B cell (primary cell): ENCODE measurements at regions not wholly inside any gene's neighbourhood (a gene's known extent, or its start where the extent isn't known, plus 50 kb on each side); places are given as distances from the start of the nearest gene placed in this dataset.

Source experiments
- ATAC-seq: fragments of 200-7000 bp; cut with Tn5 transposase; one replicate; pipeline ENCODE4 v1.10.0; 2021; ENCODE audit warnings: low read depth, mild to moderate bottlenecking, moderate number of reproducible peaks, moderate library complexity
- CTCF ChIA-PET: fragments of 350-600 bp; sonication (Branson Sonifier 250); formaldehyde crosslinking; loops from one replicate; lab custom pipeline; 2021; ENCODE audit warnings: antibody characterized with exemption, inconsistent platforms; lab: Charles Lee
- POLR2A ChIA-PET: fragments of 350-600 bp; sonication (Branson Sonifier 250); formaldehyde crosslinking; loops from one replicate; lab custom pipeline; 2021; ENCODE audit warnings: antibody characterized with exemption; lab: Charles Lee
- DNase-seq: peaks from one replicate; pipeline ENCODE4 v3.0.0; 2013
- H2AFZ ChIP-seq: 2 replicates; pipeline ENCODE4 v1.6.1; 2012; ENCODE audit warnings: mild to moderate bottlenecking, low read depth, low read length; ENCODE audit not compliant: insufficient read depth, poor library complexity, severe bottlenecking
- H3K27ac ChIP-seq, 2 donors: 1 replicate in 1 of 2; 2 replicates in 1 of 2; pipeline ENCODE4 v1.5.1; 2012 to 2013; ENCODE audit warnings: low read length in 2 of 2, mild to moderate bottlenecking in 2 of 2, moderate library complexity in 1 of 2
- H3K27me3 ChIP-seq, 4 experiments: fragments of 200-600 bp in 1 of 4; sonication (generic) in 1 of 4; replicated peaks in 1 of 4; 1 replicate in 2 of 4; 2 replicates in 2 of 4; pipeline versions ENCODE4 v1.6.1 to v1.7.0; 2013 to 2016; ENCODE audit warnings: low read length in 3 of 4, mild to moderate bottlenecking in 2 of 4, mixed read lengths in 1 of 4, moderate library complexity in 1 of 4; ENCODE audit not compliant: insufficient read depth in 4 of 4, control insufficient read depth in 3 of 4; ENCODE audit errors: control extremely low read depth in 1 of 4
- H3K36me3 ChIP-seq, 2 experiments: replicated peaks in 1 of 2; 1 replicate in 1 of 2; 2 replicates in 1 of 2; pipeline versions ENCODE4 v1.6.1 to v1.7.1; 2013; ENCODE audit warnings: low read length in 1 of 2; ENCODE audit not compliant: insufficient read depth in 2 of 2, control insufficient read depth in 1 of 2; ENCODE audit errors: control extremely low read depth in 1 of 2, extremely low read depth in 1 of 2
- H3K4me1 ChIP-seq, 2 donors: fragments of 200-600 bp in 1 of 2; sonication (generic) in 1 of 2; 1 replicate in 1 of 2; 2 replicates in 1 of 2; pipeline versions ENCODE4 v1.5.1 to v1.6.1; 2013 to 2017; ENCODE audit warnings: low read length in 2 of 2; ENCODE audit not compliant: control insufficient read depth in 2 of 2, insufficient read depth in 2 of 2
- H3K4me2 ChIP-seq: replicated peaks from 2 replicates; pipeline ENCODE3; 2012; ENCODE audit warnings: mild to moderate bottlenecking, low read depth, low read length; ENCODE audit not compliant: poor library complexity, severe bottlenecking
- H3K4me3 ChIP-seq, 5 experiments: fragments of 200-600 bp in 1 of 5; sonication (generic) in 1 of 5; 1 replicate in 3 of 5; 2 replicates in 2 of 5; pipeline versions ENCODE4 v1.5.1 to v1.7.0; 2011 to 2016; ENCODE audit warnings: low read length in 4 of 5, mild to moderate bottlenecking in 4 of 5, low read depth in 2 of 5, control low read depth in 1 of 5, moderate library complexity in 1 of 5; ENCODE audit not compliant: insufficient read depth in 1 of 5; ENCODE audit errors: control extremely low read depth in 1 of 5, extremely low read depth in 1 of 5
- H3K79me2 ChIP-seq: fragments of 200-600 bp; sonication (generic); one replicate; pipeline ENCODE4 v1.6.0; 2016; ENCODE audit warnings: low read length; ENCODE audit not compliant: control insufficient read depth, insufficient read depth
- H3K9ac ChIP-seq: fragments of 200-600 bp; sonication (generic); 2 replicates; pipeline ENCODE4 v1.6.1; 2017; ENCODE audit warnings: mild to moderate bottlenecking, low read length, moderate library complexity
- H3K9me3 ChIP-seq, 3 donors: one replicate each; pipeline versions ENCODE4 v1.6.1 to v1.7.1; 2013; ENCODE audit warnings: low read length in 2 of 3; ENCODE audit not compliant: control insufficient read depth in 2 of 3, insufficient read depth in 1 of 3; ENCODE audit errors: control extremely low read depth in 1 of 3
- H4K20me1 ChIP-seq: 2 replicates; pipeline ENCODE4 v1.6.0; 2012; ENCODE audit warnings: mild to moderate bottlenecking, low read length; ENCODE audit not compliant: insufficient read depth, control insufficient read depth, poor library complexity, severe bottlenecking
- H3K27ac Mint-ChIP-seq: one replicate; pipeline ENCODE4 v1.8.0; 2021; ENCODE audit warnings: mixed read lengths
- H3K27me3 Mint-ChIP-seq: one replicate; pipeline ENCODE4 v1.8.0; 2021; ENCODE audit warnings: mixed read lengths
- H3K4me1 Mint-ChIP-seq: one replicate; pipeline ENCODE4 v1.8.0; 2021; ENCODE audit warnings: mixed read lengths
- H3K4me3 Mint-ChIP-seq: one replicate; pipeline ENCODE4 v1.8.0; 2021; ENCODE audit warnings: mixed read lengths
- H3K9me3 Mint-ChIP-seq: one replicate; pipeline ENCODE4 v1.8.0; 2022; ENCODE audit warnings: mixed read lengths; ENCODE audit not compliant: insufficient read depth
- CTCF ChIP-seq: fragments of 200-600 bp; IDR thresholded peaks from one replicate; pipeline ENCODE4 v1.8.0; 2022; ENCODE audit warnings: antibody characterized with exemption, mild to moderate bottlenecking
- EZH2 ChIP-seq: IDR thresholded peaks from 2 replicates; pipeline ENCODE4 v1.6.1; 2012; ENCODE audit warnings: borderline replicate concordance, low read depth, mild to moderate bottlenecking, moderate library complexity, low read length; ENCODE audit not compliant: insufficient read depth, poor library complexity, severe bottlenecking
- WGBS: methylation state at CpG from one replicate; pipeline ENCODE4 v1.1.5; 2013; ENCODE audit warnings: missing lambda C conversion rate; ENCODE audit not compliant: insufficient coverage; 5-methylcytosine and 5-hydroxymethylcytosine counted together
- intact Hi-C: fragments of 100-400 bp; cut with micrococcal nuclease; formaldehyde crosslinking; loops from one replicate; pipeline ENCODE4 v1.10.0; 2022

GRCh38 chr12:64992641-64993040 is 128.5 kb downstream of the WIF1 start:
- Histone ChIP-seq H3K79me2 (no peaks in the 10 kb centered on the region), H2AFZ (no peak overlapping the region), H4K20me1 (no peaks in the 10 kb centered on the region), H3K4me1 (no peaks in the 10 kb centered on the region), H3K36me3 (no peaks in the 10 kb centered on the region), H3K9me3 (no peaks in the 10 kb centered on the region), H3K4me2 (no peak overlapping the region), H3K9ac (no peak overlapping the region), H3K4me3 (no peak overlapping the region), H3K27me3 (peaks cover 0 to 10% (median 4%) of the 10 kb centered on the region in 4 experiments), H3K27ac (no peak overlapping the region)
- ATAC-seq (no peak), DNase-seq (no peak)
- no peaks in the 10 kb centered on the region for H3K9me3 Mint-ChIP-seq
- intact Hi-C loops = no loop called here
- no peak for TF ChIP-seq CTCF
- TF ChIP-seq EZH2 = no peak
- H3K27ac Mint-ChIP-seq = no peak overlapping the region
- no peaks in the 10 kb centered on the region for H3K4me1 Mint-ChIP-seq
- WGBS = no CpG with 5 or more reads among the region's 1 CpG
- H3K27me3 Mint-ChIP-seq = peaks cover 27% of the 10 kb centered on the region
- H3K4me3 Mint-ChIP-seq = no peak overlapping the region
- ChIA-PET CTCF (no interaction called here), POLR2A (no interaction called here)

GRCh38 chr12:64993461-64993860 is 127.6 kb downstream of the WIF1 start:
- no peak for ATAC-seq
- H3K27me3 Mint-ChIP-seq = peaks cover 30% of the 10 kb centered on the region
- no peak overlapping the region for H3K27ac Mint-ChIP-seq
- Histone ChIP-seq H3K27ac (no peak overlapping the region), H3K27me3 (peaks cover 0 to 10% (median 4%) of the 10 kb centered on the region in 4 experiments), H3K4me3 (no peak overlapping the region), H3K79me2 (no peaks in the 10 kb centered on the region), H4K20me1 (no peaks in the 10 kb centered on the region), H3K9ac (no peak overlapping the region), H3K4me2 (no peak overlapping the region), H2AFZ (no peak overlapping the region), H3K9me3 (no peaks in the 10 kb centered on the region), H3K36me3 (no peaks in the 10 kb centered on the region), H3K4me1 (no peaks in the 10 kb centered on the region)
- ChIA-PET POLR2A (no interaction called here), CTCF (no interaction called here)
- H3K4me1 Mint-ChIP-seq = no peaks in the 10 kb centered on the region
- DNase-seq = no peak
- no peaks in the 10 kb centered on the region for H3K9me3 Mint-ChIP-seq
- no CpG with 5 or more reads among the region's 1 CpG for WGBS
- H3K4me3 Mint-ChIP-seq = no peak overlapping the region
- TF ChIP-seq CTCF = no peak
- TF ChIP-seq EZH2 = no peak
- intact Hi-C loops = no loop called here
